AG09319 (cell line): ENCODE measurements at regions not wholly inside any gene's neighbourhood (a gene's known extent, or its start where the extent isn't known, plus 50 kb on each side); places are given as distances from the start of the nearest gene placed in this dataset.
A peak's percentile ranks its signal among the peaks of the same experiment; 100 is the strongest.

Experiments used
- DNase-seq: peaks from one replicate; pipeline ENCODE4 v3.0.0-alpha.2; 2010; ENCODE audit warnings: low read depth; ENCODE audit errors: extremely low read depth
- CTCF ChIP-seq: IDR thresholded peaks from 2 replicates; pipeline ENCODE4 v1.5.1; 2011; ENCODE audit warnings: low read depth, mild to moderate bottlenecking, inconsistent platforms, low read length, moderate library complexity

GRCh38 chr3:110810356-110810755 lies 261.3 kb upstream of the NECTIN3 start:
- TF ChIP-seq CTCF, result no peak
- DNase-seq, result no peak

GRCh38 chr3:110811050-110811449 lies 260.6 kb upstream of the NECTIN3 start:
- TF ChIP-seq CTCF, result no peak
- no peak for DNase-seq

- no peak for DNase-seq
- no peak for TF ChIP-seq CTCF
These were observed 258.1 kb upstream of the NECTIN3 start for GRCh38 chr3:110813541-110813940.

- DNase-seq, result peak; percentile 79
- no peak for TF ChIP-seq CTCF
These were observed 257.2 kb upstream of the NECTIN3 start for GRCh38 chr3:110814170-110815007.

GRCh38 chr3:110815008-110815583 lies 256.5 kb upstream of the NECTIN3 start:
- DNase-seq, result peak; percentile 39

GRCh38 chr3:110816008-110816407 lies 255.6 kb upstream of the NECTIN3 start:
- no peak for TF ChIP-seq CTCF
- DNase-seq, result no peak

More at GRCh38 chr3:110815008-110815583, 256.5 kb upstream of the NECTIN3 start:
- TF ChIP-seq CTCF, result no peak

- no peak for TF ChIP-seq CTCF
- no peak for DNase-seq
These were observed 250.0 kb upstream of the NECTIN3 start for GRCh38 chr3:110821586-110821985.
